Middle frontal gyrus (tissue), 1 donor: ENCODE measurements at regions not wholly inside any gene's neighbourhood (a gene's known extent, or its start where the extent isn't known, plus 50 kb on each side); places are given as distances from the start of the nearest gene placed in this dataset.
"Not testable (repeated sequence)": the region's sequence is repeated elsewhere in the genome, so short reads cannot be mapped to it uniquely, and the experiment has no call there.

Source experiments
- DNase-seq: peaks from one replicate; pipeline ENCODE4 v3.0.0-alpha.2; 2015; ENCODE audit warnings: low spot score; ENCODE audit errors: extremely low spot score

DNA sequence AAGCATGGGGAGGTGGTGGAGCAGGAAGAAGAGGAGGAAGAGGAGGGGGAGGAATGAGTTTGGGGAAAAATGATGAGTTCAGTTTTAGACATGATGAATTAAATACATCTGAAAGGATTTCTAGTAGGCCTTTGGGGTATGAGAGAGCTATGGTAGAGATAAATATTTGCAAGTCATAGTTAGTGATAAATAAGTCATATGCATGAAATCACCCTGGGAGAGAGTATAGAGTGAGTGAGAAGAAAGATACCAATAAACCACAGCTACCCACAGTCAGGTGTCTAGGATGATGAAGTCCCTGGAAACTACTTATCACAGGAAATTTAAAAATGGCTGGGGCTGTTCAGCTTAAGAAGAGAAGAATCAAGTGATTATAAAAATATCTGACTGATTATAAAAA lies 240.5 kb downstream of the RDH14 start:
- no peak for DNase-seq

DNA sequence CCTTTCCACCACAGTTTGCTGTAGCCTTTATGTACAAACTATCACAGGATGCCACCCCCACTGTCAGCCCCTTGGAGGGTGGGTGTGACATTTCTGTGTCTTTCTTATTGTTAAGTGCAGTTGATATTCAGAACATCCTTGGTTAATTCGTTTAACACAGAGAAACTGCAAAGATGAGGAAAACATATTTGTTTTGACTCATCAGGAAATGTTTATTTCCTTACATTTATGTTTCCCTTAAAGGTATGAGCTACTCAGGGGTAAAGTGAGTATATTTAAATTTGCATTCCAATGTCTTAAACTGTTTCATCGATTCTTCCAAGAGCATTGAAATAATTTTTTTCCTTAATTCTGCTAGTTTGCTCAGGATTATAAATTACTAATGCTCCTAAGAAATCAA lies 243.4 kb downstream of the RDH14 start:
- DNase-seq: no peak

DNA sequence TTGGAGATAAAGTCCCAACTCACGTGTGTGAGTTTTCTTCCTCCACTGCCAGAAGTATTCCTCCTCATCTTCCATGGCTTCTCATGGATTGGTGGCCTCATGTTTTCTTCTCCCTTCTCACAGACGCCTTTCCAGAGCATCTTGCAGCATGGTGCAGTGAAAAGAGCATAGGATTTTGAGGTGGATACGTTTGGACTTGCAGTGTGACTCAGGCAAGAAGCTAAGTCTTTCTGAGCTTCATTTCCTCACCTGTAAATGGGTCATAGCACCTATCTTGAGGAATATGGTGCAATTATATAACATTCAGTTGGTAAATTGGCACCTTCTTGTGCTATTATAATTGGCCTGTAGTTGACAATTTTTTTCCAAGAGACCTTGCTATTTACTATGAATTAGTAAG lies 247.6 kb downstream of the RDH14 start:
- DNase-seq: no peak

DNA sequence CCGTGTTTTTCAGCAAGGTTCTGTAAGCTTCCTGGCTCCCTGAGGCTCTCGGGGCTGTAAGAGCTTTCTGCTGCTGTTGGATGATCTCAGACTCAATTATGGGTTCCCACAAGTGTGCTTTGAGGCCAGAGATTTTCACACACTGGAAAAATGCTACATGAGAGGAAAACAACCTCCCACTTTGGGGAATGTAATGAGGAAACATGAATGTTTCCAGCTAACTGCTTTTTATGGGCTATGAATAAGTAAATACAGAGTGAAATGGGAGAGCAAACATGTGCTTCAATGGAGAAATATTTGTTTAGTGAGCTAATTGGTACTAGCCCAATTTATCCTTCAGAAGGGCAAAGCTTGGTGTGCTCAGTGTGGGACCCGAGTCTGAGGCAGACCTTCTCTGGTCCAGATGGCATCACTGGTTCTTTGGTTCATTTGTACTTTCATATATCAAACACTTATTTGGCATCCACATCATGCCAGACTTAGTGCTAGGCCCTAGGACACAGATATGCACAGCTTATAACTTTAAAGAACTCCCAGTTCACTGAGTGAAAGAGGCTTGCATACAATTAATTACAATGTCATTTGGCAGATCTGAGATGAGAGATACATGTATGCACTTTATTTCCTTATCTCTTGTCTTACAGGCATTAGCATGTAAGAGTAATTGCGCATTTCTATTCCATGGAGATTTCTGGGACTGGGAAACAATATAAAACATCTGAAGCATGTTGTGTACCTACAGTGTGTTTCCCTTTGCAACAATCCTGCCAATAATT lies 248.8 kb downstream of the RDH14 start:
- DNase-seq: no peak

DNA sequence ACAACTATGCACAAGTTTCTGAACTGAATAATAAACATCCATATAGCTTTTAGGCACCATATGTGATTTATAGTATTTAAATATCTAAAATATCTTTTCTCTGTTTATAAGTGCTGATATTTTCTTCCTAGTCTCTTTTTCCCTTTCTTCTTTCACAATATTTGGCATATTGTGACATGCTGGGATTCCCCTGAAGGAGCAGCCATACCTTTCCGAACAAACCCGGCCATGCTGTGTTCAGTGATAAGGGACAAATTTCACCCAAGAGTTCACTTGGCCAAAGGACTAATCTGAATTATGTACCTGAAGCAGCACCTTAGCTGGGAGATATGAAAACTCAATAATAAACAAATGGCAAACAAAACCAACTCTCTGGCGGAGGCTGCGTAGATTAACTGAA lies 250.8 kb downstream of the RDH14 start:
- no peak for DNase-seq

DNA sequence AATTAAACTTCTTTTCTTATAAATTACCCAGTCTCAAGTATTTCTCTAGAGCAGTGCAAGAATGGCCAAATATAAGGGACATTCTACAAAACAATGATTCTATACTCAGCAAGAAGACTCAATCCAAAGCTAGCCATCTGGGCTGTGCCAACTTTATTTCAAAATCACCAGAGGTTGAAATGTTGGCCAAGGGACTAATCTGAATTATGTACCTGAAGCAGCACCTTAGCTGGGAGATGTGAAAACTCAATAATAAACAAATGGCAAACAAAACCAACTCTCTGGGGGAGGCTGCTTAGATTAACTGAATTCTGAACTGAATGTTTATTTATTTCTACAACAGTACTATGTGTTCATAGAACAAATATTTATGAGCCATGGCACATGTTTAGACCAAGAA lies 251.3 kb downstream of the RDH14 start:
- DNase-seq: no peak

DNA sequence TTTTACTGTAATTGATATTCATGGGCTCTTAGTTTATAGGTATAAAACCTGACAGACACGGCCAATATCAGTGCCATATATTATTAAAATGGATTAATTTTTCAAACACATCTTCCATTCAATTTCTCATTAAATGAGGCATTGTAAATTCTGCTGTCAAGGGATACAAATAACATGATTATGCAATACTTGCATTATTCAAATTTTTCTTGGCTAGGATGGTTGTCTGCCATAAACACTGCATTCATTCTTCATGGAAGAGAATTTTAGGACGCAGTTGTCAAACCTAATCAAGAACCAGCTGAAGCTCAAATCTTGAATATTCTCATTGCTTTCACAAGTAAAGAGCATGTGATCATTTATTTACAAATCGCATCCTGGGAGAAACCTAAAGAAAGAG lies 255.6 kb downstream of the RDH14 start:
- no peak for DNase-seq

DNA sequence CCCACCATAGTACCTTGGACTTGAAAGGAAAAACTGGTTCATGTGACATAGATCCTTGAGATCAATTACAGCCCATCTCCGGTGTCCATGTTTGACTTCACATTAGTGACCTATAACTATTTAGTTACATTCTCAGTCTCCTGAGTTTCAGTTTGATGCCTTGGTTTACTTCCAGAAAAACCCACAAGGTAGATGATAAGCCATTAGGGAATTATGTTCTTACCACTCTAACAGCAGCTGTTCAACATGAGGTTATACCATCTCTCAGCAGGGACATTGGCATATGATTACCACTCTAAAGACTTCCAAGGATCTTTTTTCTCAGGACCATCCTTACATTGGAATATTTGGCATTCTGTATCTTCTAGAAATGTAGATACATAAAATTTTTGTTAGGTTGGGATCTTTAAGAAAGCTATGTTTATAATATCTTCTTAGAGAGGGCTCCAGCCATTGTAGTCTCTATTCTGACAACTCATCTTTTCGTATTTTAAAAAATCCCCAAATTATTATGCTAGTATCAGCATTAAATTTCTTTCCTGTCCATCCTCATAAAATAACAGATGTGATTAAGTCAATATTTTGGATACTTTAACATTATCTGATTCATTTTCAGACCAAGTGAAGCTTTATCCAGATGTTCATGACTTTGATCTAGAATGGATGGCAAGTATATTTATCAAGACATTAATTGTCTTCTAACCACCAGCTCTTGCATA lies 258.9 kb downstream of the RDH14 start:
- DNase-seq: no peak

DNA sequence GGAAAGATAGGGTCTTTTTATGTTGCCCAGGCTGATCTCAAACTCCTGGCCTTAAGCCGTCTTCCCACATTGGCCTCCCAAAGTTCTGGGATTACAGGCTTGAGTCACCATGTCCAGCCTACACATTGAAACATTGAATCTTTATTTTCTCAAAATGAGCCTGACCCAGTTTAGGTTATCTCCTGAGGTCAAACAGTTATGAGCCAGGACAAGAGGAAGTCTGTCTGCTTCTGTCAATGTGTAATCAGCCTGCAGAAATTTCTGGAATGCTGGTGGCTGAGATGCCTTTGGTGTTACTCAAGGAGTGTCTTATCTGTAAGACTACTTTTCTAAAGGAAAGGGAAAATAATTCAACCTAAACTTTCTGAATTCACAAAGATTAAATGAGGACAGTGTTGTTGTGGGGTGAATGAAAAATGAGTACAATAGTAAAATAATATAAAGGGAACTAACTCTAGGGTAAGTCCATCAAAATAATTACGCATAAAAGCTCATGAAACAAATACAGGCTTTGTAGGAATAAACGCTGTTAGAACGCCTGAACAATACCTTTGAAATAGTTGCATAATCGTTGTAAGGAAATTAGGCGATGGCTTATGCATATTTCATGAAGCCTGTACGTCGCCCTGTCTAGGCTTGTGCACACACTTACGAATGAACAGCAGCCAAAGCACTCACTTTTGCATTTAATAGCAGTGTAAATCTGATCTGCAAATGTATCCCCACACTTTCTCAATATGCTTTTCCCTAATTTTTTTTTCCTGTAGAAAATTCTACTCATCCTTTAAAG lies 260.8 kb downstream of the RDH14 start:
- no peak for DNase-seq

DNA sequence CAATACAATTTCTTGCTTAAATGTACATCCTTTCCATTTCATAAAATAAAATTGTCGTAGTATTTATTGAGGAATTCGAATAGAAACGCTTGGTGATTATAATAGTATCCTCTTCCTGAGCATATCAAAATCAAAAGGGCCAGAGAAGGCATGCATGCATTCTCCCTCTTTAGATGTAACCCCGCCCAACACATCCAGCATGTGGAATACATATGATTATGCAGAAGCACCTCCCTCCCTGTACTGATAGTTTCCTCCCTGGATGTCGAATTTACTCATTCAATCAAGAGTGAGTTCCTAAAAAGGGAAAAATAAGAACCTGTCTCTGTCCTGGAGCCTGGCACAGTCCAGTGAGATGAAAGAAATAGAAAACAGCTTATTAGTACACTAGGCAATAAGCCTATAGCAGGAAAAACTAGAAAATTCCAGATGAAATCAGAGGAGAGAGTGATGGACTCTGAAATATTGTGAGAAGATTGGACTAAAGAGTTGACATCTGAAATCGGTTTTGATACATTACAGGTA lies 262.9 kb downstream of the RDH14 start:
- no peak for DNase-seq

DNA sequence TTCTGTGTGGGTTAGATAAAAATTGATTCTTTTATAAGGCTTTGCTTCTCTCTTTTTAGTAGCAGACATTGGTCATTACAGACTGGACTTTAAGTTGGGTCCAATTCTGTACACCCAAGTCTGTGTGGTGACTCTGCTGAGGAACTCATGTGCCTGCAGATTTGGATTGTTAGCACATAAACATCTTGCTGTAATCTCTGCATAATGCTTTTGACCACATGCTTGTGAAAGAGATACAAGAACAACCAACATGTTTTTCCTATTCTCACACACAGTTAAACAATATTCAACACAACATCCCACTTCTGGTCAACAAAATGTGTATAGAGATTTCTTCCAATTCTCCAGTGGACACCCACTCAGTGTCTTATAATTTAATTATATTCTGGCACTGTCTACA lies 270.1 kb downstream of the RDH14 start:
- no peak for DNase-seq

DNA sequence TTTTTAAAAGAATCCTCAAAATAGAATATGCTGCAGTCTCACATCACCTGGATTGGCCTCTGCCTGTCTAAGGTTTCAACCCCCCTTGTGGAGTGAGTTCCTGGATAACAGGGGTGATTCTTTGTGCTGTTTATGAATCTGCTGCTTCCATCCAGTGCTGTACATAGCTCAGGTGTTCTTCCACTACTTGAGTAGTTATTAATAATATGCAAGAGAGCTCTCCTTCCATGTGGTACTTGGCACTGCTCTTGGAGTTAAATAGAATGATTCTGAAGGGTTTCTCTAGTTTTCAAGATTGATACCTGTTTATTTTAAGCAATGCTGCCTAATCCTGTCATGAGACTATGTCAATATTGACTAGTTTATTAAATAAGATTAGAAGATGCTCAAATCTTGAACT lies 273.6 kb downstream of the RDH14 start:
- no peak for DNase-seq

DNA sequence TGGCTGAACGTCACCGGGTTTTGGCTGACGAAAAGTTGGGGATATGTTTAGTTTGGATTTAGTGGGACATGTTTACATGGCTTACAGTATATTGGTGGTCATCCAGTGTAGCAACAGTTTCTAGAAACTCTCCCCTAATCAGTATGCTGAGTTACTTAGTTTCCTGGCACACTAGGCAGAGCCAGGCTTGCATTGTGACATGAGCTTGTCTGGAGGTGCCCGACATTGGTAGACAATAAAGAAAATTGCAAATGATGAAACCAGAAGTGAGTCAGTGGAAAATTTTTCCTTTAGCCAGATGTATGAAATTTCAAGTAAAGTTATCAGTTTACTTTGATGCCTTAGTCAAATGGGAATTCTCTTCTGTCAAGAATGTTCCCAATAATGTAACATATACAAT lies 276.1 kb downstream of the RDH14 start:
- DNase-seq: no peak

DNA sequence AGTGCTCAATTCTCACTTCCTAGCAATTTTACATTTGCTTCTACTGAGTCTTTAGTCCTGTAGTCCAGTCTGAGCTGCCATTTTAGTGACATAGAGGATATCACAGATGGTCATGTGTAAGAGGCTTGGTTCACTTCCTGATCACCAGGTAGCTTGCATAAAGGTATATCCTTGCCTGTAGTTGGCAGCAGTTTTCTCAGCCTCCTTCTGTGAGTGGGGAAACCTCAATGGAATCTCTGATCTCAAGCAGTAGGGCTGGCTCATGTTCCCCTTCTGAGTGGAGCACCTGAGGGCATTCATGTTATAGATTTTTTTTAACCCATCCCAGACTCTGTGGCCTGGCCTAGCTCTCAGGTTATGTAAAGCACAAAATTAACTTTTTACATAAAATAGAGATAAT lies 278.4 kb downstream of the RDH14 start:
- no peak for DNase-seq

DNA sequence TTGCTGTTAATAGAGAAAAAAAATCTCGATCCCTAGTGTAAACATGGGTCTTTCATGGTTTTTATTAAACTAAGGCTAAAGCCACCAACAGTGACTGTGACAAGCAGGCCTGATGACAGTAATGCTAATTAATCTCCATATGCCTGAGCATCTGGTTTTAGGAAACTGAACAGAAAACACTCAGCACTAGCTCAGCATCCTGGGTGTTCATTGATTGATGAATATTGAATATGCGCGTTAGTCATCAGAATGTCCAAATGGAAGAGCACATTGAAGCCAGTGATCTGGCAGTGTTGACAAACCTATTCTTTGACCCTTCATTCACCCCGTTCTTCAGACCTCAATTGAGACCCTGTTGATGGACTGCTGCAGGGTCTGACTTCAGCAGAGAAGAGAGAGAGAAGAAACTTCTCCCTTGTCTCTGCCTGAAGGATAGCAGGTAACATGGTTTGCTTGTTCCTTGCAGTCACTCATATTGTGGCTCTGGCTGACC lies 283.8 kb downstream of the RDH14 start:
- DNase-seq: no peak

DNA sequence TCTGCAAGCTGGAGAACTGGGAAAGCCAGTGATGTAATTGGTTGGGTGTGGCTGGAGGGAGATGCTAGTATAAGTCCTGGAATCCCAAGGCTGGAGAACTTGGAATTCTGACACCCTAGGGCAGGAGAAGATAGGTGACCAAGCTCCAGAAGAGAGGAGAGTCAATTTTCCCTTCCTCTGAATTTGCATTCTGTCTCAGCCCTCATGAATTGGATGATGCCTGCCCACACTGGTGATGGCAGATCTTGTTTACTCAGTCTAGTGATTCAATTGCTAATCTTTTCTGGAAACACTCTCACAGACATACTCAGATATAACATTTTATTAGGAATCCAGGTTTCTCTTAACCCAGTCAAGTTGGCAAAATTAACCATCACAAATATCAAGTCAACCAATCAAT lies 287.2 kb downstream of the RDH14 start:
- no peak for DNase-seq

DNA sequence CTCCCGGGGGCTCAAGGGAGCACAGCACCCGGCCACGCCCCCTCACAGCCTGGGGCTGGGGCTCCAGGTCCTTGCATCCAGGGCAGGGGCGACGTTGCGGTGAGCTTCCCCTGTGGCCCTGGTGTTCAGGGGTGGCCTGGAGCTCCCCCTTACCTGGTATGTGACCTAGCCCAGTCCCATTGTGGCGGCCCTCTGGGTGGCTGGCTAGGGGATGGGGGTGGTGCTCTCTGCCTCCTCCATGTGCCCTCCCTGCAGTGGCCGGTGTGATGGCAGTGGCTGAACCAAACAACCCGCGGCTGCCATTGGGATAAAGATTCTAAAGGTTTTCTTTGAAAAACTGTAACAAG lies 288.3 kb downstream of the RDH14 start:
- DNase-seq: no peak

DNA sequence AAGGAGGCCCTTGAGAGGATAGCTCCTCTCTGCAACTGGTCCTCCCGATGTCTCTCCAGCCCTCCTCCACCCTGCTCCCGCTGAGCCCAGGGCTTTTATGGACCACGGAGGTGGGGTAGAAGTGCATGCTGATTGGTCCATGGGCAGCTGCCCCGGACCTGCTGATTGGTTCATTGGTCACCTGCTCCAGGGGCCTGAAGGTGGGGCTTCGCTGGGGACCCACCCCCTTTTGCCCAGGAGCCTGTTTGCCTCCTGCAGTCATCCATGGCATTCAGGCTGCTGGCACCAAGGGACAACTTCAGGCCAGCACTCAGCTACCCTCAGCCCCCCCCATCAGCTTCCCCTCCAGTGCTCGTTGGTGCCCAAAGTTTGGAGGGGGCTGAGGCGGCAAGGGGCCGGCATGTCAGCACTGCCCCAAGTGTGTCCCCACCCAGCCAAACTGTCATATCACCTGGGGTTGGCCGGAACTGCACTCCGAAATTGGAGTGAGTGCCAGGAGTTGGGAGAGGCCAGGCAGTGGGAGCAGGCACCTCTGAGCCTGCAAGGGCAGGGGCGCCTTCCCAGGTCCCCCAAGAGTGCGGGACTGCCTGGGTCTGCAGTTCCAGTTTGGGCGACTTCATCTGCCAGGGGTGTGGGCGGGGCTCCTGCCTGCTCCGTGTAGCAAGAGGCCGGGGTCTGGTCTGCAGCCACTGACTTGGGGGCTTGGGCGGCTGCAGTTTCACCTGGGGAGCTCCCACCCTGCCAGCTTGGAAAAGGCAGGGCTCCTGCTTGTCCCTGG lies 288.9 kb downstream of the RDH14 start:
- DNase-seq: no peak

DNA sequence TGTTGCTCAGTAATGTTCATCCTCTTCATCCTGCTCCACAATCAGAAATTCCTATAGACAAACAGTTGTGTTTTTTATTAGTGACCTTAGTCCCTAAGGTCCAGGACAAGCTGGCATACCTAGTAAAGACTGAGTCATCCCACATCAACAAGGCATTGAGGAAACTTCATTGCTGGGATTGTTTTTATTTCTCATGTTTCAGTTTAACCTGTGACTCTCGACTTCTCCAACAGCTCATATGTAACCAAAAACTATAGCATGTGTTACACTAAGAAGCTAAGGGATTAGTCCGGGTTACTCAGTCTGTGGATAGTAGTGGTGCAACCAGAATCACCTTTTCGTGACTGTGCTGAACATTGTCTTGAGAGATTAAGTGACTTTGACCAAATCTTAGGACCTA lies 292.1 kb downstream of the RDH14 start:
- DNase-seq: no peak

DNA sequence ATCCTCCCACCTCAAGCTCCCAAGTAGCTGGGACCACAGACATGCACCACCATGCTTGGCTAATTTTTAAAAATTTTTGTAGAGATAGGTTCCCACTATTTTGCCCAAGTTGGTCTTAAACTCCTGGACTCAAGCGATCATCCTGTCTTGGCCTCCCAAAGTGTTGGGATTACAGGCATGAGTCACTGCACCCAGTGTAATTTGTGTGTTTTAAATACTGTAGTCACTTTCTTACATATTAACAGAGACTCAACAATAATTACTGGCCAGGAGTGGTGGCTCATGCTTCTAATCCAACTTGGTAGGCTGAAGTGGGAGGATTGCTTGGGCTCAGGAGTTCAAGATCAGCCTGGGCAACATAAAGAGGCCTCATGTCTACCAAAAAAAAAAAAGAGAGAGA lies 293.0 kb downstream of the RDH14 start:
- no peak for DNase-seq

DNA sequence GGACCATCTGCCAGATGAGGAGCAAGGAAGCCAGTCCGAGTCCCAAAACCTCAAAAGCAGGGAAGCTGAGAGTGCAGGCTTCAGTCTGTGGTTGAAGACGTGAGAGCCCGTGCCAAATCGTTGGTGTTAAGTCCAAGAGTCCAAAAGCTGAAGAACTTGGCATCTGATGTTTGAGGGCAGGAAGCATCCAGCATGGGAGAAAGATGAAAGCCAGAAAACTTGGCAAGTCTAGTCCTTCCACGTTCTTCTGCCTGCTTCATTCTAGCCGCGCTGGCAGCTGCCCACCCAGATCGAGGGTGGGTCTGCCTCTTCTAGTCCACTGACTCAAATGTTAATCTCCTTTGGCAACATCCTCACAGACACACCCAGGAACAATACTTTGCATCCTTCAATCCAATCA lies 293.8 kb downstream of the RDH14 start:
- not testable (repeated sequence) for DNase-seq
